Skin of body (tissue), 1 donor: ENCODE measurements at regions not wholly inside any gene's neighbourhood (a gene's known extent, or its start where the extent isn't known, plus 50 kb on each side); places are given as distances from the start of the nearest gene placed in this dataset.
"Not testable (repeated sequence)": the region's sequence is repeated elsewhere in the genome, so short reads cannot be mapped to it uniquely, and the experiment has no call there.

Experiments used
- DNase-seq: peaks from one replicate; lab custom pipeline; 2025; lab: John Stamatoyannopoulos, UW

DNA sequence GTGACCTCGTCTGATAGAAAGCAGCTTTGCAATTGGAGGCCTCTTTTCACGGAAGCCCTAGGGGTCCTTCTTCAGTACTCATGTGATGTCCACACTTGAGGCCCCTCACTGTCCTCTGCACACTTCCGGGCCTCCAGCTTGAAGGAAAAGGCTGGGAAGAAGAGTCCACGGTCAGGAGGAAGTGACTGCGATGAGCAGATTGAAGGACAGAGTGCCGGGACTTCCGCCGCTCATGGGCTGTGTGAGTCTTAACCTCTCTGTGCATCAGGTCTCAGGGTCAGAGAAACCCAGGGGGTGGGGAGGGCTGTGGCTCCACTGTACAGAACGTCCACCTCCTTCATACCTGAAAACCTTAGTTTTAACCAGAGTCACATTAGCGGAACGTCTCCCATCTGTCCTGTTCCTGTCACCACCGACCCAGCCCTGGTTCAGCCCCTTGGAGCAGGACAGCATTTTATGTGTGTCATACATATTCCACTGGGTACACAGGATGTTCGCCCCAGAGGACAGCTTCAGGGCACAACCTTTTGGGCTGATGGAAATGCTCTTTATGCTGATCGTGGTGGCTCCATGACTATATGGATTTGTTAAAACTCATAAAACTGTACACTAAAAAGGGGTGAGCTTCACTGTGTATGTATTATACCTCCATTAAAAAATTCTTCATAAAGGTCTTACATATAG, 51.0 kb upstream of the SORCS2 start:
- no peak for DNase-seq

DNA sequence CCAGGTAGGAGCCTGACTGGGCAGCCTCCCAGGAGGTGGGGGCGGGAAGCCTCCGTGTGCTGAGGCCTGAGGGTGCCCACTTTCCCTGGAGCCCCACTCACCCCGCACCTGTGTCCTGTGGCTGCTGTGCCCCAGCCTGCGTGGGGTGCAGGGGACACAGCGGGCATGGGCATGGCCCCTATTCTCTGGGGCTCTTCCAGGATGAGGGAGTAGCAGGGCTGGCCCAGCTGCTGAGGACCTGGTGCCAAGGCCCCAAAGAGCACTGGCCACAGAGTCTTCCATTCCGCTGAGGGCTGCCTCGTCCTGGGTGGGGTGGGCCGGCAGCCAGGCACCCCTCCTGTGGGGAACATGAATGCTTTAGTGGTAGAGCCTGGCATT, 51.7 kb upstream of the SORCS2 start:
- no peak for DNase-seq

DNA sequence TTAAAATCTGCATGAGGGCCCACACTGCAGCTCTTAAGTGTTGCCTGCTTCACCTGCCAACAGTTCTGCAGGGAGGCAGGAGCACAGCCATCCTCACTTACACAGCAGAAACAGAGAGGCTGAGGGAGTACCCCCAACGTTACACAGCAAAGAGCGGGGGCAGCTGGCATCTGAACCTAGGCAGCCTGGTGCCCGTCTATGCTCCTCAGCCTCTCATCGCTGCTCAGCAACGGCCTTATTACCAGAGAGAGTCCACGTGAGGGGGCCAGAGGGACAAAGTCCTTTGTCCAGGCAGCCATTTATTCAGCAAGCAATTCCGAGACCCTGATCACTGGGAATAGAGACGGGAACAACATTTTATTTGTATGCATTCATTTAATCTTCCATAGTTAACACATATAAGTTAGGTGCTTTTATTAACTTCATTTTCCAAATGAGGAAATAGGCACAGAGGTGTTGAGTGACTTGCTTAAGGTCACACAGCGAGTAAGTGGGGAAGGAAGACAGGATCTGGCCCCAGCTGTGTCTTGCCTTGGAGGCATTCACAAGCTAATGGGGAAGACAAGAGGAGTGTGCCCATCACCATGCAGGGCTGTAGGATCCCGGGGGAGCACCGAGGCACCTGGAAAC, 52.2 kb upstream of the SORCS2 start:
- no peak for DNase-seq

DNA sequence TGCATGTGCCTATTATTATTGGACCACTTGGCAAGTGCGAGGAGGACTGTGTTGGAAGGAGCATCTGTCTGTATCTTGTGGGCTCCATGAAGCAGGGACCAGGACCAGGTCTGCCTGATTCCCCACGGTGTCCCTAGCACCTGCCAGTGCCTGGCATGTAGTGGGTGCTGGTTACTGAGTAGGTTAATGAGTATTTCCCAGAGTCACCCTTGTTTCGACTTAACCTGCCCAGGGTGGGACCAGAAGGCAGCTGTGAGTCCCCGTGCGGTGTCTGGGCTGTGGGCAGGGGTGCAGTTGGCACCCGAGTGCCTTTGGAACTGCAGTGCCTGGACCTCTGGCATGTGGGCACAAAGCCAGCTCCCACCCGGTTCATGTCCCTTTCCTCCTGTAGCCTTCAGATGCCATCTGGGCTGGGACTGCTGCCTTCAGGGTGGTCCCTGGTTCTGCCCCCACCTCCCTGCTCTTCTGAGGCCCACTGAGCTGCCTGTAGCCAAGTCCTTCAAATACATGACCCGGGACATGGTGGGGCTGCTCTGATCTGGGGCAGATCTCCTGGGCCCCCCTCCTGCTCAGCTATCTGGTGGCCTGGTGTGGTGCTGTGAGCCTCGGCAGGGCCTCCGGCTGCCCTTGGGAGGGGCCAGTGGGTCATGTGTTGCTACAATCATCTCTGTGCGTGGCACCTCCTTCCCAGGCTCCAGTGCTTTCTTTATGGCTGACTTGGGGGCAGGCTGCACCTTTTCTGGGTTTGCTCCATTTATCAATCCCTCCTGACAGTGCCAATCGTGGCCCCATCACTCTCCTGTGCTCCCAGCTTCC, 53.0 kb upstream of the SORCS2 start:
- DNase-seq = no peak

DNA sequence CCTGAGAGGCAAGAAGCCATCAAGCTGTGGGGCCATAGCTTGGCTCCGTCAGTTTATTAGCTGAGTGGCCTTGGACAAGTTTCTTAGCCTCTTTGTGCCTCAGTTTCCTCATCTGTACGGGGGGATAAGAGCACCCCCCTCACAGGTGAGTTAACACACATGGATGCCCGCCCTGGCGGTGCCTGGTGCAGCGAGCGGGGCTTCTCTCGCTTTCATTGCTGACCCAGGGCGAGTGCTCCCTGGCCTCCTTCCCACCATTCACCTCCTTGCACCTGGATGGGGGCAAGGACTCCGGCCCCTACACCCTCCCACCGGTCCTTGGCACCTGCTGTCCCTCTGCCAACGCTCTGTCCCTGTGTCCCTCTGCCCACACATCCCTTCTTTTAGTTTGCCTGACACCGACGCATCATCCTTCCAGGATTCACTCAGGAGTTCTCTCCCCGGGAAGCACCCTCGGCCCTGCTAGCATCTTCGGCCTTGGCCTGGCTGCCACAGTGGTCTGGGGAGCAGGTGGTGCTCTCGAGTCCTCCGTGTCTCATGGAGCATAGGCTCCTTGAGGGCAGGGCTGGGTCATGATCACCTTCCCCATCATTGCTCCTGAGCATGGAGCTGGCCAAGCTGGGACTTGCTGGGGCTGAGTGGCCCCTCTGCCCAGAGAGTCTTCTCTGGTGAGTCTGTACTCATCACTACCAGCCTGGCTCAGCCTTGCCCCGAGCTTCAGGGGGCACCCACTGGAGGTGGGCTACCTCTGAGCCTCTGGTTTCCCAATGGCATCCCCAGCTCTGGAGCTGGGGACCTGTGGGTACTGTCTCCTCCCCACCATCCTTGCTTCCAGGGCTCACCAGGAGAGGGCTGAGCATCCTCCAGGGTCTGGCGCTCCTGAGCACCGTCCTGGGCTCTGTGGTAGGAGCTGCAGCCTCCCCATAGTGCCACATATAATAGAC, 53.8 kb upstream of the SORCS2 start:
- no peak for DNase-seq

DNA sequence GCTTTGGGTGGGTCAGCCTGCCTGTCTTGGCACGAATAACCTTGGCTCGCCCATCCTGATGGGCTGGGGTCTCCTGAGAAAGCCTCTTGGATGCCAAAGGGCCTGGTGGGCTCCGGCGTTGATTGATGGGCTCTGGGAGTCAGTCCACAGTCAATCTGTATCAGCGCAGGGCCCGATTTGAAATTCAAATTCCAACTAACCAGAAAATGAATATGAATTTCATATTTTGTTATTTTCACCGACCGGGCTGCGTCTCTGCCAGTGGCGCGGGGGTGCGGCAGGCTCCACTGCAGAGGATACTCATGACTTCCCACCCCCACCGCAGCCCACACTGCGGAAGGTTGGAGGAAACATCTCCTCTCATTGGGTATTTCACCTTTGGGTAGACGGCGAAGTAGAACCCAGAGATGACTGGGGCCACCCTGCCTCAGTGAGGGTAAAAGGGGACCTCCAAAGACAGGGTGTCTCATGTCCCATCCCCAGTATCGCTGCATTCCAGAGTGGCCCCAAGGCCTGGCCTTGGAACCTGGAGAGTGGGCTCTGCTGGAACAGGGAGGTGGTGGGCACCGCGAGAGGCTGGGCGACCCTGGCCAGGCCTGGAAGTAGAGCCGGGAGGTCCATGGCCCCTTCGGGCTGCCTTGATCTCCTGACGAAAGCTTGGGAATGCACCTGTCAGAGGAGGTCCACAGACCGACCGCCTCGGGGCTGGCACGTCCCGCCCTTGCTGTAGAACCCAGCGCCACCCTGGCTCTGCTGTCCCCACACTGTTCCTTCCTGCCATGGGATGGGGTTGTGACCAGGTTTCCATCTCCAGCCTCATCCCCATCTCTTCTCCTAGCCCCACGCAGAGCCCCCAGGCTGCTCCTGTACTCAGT, 54.8 kb upstream of the SORCS2 start:
- no peak for DNase-seq

DNA sequence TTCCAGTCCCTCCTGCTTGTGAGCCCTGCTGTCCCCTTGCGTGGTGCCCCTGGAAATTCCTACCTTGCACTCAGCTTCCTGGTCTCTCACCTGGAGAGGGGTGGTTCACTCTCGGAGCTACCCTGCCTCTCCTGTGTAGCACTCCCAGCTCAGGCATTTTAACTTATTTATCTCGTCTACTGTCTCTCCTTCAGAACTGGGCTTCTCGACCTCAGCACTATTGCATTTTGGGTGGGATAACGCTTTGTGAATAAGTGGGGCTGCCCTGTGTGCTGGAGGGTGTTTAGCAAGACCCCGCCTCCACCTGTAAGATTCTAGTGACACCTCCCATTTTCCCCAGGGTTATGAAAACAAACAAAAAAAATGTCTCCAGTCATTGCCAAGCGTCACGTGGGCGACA, 56.0 kb upstream of the SORCS2 start:
- no peak for DNase-seq

DNA sequence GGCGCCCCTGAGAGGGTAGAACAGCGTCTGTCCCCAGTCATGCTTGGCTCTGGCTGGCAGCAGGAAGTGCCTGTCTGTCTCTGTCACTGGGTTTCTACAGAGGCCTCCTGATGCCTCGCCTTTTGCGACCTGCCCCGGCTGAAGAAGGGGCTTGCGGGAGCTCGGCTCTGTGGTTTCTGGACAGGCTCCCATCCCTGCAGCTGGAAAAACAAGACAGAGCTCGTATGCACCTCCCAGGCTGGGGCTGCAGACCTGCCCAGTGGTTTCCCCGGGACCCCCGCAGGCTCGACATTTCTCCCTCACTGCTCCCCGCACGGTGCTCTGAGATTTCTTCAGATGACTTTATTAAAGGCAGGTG, 57.0 kb upstream of the SORCS2 start:
- no peak for DNase-seq

DNA sequence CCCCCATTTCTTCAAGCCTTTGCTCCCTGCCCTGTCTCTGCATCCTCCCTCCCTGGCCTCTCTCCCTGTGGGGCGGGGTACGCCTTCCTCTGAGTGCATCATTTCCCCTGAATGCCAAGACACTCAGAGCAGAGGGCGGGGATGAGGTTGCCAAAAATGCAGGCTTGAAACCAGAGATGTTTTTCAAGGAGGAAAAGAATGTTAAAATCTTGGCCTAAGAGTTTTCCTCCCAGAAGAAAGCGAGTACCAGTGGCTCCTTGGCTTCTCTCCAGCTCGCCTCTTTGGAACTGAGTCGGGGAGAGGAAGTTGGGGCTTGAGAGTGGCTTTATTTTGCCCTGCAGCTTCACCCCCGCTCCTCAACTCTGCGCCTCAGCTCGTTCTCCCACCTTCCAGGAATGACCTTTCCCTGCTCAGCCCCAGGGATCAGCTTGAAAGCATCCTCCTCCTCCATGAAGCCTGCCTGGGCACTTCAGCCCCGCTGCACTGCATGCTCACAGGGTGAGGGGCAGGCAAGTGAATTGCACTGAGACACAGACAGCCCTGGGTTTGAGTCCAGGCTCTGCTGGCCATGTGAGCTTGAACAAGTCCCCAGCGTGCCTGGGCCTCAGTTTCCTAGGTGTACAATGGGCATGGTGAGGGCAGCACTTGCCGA, 57.5 kb upstream of the SORCS2 start:
- DNase-seq = peak; percentile 89

DNA sequence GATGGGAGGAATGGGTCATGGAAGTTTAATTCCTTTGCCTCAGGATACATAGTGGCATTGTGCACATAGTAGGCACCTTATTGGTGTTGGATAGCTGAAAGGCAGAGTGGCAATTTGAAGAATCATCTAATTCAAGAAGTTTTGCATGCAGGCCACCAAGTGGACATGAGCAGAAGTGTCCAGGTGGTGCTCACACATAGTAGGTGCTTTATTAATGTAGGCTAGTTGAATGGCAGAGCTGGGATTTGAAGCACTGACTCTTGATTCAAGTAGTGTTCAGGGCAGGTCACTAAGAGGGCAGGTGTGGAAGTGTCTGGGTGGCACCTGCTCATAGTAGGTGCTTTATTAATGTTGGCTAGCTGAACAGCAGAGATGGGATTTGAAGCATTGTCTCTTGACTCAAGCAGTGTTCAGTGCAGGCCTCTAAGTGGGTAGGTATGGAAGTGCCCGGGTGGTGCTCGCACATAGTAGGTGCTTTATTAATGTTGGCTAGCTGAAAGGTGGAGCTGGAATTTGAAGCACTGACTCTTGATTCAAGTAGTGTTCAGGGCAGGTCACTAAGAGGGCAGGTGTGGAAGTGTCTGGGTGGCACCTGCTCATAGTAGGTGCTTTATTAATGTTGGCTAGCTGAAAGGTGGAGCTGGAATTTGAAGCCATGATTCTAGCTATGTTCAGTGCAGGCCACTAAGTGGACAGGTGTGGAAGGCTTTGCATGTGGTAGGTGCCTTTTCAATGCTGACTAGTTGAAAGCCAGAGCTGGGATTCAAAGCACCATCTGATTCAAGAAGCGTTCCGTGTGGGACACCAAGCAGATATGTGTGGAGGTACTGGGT, 58.3 kb upstream of the SORCS2 start:
- DNase-seq = not testable (repeated sequence)

DNA sequence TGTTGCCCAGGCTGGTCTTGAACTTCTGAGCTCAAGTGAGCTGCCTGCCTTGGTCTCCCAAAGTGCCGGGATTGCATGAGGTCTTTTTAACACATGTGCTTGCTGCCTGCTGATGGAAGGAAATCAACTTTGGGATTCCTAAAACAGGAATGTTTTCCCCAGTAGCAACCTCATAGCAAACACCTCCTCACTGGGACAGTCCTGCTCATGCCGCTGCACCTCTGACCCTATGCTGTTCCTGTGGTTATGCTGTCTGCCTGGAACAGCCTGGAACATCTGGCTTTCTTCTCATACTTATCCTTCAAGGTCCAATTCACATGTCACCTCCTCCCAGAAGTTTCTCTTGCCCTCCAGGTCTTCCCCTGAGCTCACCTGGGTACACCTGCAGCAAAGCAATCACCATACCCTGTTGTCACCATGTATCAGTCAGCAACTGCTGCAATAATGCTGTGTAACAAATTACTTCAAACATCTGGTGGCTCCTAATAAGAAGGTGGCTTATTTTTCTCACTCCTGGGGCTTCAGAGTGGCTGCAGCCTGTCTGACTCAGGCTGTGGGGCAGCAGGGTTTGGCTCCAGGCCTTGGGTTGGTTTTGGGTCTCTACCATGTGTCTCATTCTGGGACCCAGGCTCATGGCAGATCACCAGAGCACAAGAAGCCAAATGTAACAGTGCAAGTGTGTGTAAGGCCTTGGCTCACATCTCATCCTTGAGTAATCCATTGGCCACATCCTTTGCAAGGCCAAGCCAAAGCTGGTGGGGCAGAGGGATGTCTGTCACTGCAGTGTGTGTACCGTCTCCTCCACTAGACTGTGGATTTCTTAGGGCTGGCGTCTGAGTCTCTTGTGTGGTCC, 59.4 kb upstream of the SORCS2 start:
- no peak for DNase-seq

DNA sequence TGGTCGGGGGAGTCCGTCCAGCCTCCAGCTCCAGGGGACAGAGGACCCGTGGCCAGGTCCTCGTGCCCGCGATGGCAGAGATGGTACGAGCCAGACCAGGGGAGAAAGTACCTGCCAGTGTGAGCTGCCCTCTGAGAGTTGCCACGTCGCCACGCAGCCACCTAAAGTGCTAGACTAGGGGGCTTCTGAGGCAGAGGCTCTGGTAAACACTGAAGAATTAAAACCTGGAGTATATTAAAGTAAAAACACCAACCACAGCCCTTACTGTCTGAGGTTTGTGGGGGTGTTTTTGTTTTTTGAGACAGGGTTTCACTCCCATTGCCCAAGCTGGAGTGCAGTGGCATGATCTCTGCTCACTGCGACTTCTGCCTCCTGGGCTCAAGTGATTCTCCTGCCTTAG, 60.1 kb upstream of the SORCS2 start:
- DNase-seq = no peak

DNA sequence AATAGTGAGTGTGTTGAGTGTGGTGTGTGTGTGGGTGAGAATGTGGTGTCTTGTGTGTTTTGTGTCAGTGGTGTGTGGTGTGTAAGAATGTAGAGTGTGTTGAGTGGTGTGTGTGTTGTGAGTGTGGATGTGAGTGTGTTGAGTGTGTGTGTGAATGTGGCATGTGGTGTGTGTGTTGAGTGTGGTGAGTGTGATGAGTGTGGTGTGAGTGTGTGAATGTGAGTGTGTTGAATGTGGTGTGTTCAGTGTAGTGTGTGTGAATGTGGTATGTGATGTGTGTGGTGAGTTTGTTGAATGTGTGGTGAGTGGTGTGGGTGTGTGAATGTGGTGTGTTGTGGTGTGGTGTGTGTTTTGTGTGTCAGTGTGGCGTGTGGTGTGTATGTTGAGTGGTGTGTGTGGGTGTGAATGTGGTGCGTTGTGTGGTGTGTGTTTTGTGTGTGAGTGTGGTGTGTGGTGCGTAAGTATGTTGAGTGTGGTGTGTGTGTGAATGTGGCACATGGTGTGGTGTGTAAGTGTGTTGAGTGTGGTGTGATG, 60.8 kb upstream of the SORCS2 start:
- no peak for DNase-seq

DNA sequence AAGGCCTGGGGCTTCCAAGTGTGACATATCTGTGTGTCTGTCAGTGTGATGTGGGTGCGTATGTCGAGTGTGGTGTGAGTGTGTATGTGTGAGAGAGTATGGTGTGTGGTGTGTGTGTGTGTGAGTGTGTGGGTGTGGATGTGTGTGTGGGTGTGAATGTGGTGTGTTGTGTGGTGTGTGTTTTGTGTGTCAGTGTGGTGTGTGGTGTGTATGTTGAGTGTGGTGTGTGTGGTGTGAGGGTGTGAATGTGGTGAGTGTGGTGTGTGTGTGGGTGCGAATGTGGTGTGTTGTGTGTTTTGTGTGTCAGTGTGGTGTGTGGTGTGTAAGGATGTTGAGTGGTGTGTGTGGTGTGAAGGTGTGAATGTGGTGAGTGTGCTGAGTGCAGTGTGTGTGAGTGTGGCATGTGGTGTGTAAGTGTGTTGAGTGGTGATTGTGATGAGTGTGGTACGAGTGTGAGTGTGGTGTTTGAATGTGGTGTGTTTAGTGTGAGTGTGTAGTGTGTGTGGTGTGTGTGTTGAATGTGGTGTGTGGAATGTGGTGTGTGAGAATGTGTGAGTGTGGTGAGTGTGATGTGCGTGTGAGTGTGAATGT, 61.6 kb upstream of the SORCS2 start:
- DNase-seq = no peak

DNA sequence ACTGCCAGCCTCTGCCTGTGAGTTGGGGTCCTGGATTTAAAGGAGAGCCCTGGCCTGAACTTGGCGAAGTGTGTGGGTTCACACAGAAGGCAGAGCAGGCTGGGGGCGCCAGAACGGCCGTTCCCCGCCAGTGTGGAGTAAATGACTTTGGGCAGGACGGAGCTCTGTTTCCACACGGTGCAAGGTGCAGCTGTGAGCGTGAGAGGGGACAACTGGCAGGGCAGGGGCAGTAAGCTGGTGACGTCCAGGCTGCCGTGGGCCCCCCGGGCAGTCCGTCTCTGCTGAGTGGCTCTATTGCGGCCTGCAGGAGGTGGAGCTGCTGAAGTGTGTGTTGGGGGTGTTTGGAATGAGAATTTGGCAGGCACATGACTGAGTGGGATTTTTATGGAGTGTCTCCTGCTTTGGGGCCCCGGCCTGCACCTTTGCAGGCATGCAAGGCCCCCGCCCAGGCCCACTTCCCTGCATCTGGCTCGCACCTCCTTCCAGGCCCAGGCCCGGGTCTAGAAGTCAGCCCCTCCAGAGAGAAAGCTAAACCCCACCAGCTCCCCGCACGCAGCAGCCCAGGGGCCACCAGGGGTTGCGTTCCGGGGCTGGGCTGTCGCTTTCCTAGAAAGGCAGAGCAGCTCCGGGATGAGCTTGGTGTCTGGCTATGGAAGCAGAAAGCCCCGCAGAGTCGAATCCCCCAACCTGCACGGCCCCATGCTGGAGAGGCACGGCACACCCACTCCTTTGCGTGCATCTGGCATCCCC, 62.2 kb upstream of the GRPEL1 start:
- no peak for DNase-seq

DNA sequence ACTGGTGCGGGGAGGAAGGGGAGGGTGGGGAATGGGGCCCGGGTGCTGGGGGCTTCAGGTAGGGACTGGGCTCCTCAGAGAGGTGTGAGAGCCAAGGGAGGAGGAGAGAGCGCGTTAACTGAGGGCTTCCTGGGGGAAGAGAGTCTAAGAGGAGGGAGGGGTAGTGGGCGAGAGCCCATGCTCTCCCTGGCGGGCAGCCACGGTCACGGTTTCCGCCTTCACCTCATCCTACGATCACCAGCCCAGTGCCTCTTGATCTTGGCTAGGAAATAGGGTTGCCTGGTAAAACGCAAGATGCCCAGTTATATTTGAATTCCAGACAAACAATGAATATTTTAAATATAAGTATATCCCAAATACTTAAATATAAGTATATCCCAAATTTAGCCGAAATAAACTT, 60.8 kb upstream of the GRPEL1 start:
- no peak for DNase-seq

DNA sequence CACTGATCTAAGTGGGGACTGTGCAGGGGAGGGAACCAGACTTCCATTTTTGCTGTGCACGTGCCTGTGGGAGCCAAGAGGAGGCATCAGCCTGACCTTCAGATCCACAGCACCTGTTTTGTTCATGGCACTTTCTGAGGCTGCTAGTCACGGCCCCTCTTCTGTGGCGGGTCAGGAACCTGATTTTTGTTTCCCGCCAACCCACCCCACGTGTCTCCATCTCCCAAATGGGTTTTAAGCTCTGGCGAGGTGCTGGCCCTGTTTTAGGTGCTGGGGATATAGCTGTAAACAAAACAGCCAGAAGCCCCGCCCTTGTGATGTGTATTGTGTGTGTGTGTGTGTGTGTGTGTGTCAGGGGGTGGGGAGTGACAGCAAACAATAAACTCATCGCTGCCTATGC, 60.4 kb upstream of the GRPEL1 start:
- no peak for DNase-seq
